Stimulated activated CD4-positive, alpha-beta T cell treated with anti-CD3 and anti-CD28 coated beads, Interleukin-15, amount 100 ng/mL, for 48 hours (primary cell): ENCODE measurements at regions not wholly inside any gene's neighbourhood (a gene's known extent, or its start where the extent isn't known, plus 50 kb on each side); places are given as distances from the start of the nearest gene placed in this dataset.
"Not testable (repeated sequence)": the region's sequence is repeated elsewhere in the genome, so short reads cannot be mapped to it uniquely, and the experiment has no call there.

Experiments
- DNase-seq, 2 donors: peaks; one replicate each; pipeline ENCODE4 v3.0.0-alpha.2; 2020; ENCODE audit warnings: low read depth in 2 of 2

DNA sequence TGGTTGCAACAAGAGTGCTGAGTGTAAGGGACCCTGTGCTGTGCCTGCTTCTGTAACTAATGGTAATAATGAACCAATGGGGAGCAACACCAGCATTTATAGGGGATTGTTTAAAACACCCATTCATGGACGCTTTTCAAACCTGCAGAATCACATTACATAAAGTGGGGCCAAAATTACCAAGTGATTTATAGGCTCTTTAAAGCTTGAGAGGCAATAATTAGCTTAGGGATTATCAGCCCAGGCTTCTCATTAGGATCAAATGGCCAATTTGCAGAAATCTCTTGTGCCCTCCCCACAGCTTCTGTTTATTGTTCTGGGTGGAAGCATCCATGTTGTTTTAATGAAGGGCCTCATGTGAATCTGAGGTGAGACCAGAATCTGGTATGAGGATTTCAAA lies 125.5 kb downstream of the ZNF486 start:
- DNase-seq: not testable (repeated sequence)

DNA sequence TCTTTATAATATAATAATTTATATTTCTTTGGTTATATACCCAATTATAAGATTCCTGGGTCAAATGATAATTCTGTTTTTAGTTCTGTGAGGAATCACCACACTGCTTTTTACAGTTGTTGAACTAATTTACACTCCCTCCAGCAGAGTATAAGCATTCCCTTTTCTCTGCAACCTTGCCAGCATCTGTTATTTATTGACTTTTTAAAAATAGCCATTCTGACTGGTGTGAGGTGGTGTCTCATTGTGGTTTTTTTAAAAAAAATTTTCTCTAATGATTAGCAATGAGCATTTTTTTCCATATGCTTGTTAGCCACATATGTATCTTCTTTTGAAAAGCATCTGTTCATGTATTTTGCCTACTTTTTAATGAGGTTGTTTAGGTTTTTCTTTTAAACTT lies 122.2 kb downstream of the ZNF486 start:
- no peak for DNase-seq

DNA sequence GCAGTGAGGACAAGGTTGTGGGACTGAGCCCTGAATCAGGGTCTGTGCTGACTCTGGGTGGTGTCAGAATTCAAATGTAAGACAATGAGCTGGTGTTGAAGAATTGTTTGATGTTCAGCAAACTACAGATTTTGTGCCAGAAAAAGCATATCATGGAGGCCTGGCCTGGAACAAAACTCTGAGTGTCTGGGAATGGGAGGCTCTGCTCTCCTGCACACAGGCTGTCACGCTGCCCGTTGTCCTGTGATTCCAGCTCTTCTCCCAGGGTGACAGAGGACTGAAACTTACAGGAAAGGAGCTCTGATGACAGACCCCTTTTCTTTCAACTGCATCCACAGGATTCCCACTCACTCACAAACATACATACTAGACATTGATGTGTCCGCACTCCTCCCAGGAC lies 120.1 kb downstream of the ZNF486 start:
- DNase-seq: no peak

DNA sequence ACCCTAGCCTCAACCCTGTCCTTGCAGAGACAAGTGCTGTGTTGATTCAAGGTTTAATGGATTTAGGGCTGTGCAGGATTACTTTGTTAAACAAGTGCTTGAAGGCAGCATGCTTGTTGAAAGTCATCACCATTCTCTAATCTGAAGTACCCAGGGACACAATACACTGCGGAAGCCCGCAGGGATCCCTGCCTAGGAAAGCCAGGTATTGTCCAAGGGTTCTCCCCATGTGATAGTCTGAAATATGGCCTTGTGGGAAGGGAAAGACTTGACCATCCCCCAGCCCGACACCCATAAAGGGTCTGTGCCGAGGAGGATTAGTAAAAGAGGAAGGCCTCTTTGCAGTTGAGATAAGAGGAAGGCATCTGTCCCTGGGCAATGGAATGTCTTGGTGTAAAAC lies 118.9 kb downstream of the ZNF486 start:
- DNase-seq: not testable (repeated sequence)

DNA sequence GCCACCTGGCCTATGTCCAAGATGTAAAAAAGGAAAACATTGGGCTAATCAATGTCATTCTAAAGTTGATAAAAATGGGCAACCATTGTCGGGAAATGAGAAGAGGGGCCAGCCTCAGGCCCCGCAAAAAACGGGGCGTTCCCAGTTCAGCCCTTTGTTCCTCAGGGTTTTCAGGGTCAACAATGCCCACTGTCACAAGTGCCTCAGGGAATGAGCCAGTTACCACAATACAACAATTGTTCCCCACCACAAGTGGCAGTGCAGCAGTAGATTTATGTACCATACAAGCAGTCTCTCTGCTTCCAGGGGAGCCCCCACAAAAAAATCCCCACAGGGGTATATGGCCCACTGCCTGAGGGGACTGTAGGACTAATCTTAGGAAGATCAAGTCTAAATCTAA lies 112.5 kb downstream of the ZNF486 start:
- no peak for DNase-seq

DNA sequence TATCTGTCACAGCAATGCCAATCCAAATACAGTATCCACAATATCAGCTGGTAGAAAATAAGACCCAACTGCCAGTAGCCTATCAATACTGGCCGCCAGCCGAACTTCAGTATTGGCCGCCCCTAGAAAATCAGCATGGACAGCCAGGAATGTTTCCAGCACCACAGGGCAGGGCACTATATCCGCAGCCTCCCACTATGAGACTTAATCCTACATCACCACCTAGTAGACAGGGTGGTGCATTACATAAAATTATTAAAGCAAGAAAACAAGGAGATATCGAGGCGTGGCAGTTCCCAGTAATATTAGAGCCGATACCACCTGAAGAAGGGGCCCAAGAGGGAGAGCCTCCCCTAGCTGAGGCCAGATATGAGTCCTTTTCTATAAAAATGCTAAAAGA lies 111.3 kb downstream of the ZNF486 start:
- DNase-seq: no peak

DNA sequence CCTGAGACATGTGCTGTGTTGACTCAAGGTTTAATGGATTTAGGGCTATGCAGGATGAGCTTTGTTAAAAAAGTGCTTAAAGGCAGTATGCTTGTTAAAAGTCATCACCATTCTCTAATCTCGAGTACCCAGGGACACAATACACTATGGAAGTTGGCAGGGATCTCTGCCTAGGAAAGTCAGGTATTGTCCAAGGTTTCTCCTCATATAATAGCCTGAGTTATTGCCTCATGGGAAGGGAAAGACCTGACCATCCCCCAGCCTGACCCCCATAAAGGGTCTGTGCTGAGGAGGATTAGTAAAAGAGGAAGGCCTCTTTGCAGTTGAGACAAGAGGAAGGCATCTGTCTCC lies 109.7 kb downstream of the ZNF486 start:
- not testable (repeated sequence) for DNase-seq

DNA sequence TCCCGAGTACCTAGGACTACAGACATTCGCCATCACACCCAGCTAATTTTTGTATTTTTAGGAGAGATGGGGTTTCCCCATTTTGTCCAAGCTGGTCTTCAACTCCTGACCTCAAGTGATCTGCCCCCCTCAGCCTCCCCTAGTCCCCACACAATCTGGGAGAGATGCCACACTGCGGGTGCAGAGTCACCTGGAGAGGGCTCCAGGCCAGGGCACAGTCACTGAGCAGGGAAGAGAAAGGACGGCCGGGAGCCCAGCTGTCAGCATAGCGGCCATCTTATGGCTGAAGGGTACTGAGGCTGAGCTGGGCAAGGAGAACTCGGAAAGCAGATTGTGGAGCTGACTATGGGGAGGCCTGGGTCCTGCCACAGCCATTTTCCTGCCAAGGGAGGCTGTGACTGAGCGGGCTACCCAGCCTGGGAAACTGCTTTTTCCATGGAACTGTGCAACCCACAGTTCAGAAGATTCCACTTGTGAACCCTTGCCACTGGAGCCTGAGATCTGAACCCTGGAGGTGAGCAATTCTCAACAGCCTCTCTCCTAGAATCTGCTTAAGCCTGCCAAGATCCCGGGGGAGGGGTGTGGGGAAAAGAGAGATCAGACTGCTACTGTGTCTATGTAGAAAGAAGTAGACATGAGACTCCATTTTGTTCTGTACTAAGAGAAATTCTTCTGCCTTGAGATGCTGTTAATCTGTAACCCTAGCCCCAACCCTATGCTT lies 109.2 kb downstream of the ZNF486 start:
- DNase-seq: no peak

DNA sequence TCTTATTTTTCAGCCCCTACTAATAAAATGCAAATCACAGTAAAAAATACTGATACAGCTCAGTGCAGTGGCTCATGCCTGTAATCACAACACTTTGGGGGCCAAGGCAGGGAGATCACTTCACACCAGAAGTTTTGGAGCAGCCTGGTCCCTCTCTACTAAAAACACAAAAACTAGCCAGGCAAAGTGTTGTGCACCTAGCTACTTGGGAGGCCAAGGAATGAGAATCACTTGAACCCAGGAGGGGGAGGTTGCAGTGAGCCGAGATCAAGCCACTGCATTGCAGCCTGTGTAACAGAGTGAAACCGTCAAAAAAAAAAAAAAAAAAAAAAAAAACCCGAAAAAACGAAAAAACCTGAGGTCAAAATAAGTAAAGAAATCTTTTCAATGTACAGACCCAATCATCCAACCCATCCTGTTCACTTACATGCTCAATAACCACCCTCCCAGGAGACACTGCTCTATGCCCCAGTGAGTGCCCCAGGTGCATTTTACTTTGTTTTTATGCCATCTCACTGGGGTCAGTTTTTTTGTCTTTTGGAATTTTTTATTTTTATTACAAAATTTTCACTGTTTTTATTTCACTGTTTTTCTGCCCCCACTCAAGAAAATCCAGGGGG lies 107.0 kb downstream of the ZNF486 start:
- no peak for DNase-seq

DNA sequence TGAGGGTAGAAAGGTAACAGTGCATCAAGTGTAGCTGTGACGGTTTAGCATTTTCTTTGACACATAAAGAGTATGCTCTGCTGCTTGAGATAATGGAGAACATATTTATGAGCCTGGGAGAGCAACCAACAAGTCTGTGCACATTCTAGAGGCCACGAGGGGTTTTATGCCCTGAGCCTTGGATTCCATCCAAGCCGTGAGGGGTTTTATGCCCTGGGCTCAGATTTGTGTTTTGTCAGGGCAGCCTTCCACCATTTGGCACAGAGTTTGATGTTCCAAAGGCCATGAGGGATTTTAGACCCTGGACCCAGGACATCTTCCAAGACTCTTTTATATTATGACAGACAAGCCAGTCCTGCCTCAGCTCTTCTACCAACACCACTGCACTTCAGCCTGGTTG lies 106.4 kb downstream of the ZNF486 start:
- DNase-seq: no peak

DNA sequence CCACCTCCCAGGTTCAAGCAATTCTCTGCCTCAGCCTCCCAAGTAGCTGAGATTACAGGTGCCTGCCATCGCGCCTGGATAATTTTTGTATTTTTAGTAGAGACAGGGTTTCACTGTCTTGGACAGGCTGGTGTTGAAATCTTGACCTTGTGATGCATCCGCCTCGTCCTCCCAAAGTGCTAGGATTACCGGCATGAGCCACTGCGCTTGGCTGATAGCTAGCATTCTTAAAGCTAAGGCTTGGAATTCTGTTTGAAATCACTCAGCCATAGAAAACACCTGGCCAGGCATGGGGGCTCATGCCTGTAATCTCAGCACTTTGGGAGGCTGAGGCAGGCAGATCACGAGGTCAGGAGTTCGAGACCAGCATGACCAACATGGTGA lies 105.6 kb downstream of the ZNF486 start:
- DNase-seq: not testable (repeated sequence)

DNA sequence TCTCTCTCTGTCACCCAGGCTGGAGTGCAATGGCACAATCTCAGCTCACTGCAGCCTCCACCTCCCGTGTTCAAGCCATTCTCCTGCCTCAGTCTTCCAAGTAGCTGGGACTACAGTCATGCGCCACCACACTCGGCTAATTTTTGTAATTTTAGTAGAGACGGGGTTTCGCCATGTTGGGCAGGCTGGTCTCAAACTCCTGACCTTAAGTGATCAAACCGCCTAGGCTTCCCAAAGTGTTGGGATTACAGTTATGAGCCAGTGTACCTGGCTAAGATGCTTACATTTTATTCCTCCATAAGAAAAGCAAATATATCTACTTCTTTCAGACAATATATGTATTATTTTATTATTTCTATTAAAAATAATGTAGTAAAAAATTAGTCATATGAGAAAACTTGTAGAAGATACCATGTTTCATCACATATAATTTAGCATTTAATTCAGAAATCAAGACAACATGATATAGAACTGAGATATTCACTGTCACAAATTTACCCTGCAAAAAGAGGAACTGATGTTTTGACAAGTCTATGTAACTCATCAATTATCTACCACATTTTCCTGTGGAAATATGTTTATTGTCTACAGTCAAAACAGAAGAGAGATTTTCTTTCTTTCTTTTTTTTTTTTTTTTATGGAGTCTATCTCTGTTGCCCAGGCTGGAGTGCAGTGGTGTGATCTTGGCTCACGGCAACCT lies 105.1 kb downstream of the ZNF486 start:
- not testable (repeated sequence) for DNase-seq

DNA sequence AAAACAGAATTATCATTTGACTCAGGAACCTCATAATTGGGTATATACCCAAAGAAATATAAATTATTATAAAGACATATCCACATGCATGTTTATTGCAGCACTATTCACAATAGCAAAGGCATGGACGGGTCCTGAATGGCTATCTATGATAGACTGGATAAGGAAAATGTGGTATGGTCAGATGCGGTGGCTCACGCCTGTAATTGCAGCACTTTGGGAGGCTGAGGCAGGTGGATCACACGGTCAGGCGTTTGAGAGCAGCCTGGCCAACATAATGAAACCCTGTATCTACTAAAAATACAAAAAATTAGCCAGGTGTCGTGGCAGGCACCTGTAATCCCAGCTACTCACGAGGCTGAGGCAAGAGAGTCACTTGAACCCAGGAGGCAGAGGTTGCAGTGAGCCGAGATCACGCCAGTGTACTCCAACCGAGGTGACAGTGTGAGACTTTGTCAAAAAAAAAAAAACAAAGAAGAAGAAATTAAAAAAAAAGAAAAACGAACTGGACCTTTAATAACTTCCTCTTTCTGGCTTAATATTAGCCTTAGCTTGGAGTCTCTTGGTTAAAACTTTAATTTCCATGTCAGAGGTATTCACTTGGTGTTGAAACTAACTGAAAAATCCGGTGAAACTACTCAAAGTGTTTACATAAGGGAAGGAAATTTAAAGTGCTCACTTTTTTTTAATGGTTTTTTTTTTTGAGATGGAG lies 104.4 kb downstream of the ZNF486 start:
- no peak for DNase-seq

DNA sequence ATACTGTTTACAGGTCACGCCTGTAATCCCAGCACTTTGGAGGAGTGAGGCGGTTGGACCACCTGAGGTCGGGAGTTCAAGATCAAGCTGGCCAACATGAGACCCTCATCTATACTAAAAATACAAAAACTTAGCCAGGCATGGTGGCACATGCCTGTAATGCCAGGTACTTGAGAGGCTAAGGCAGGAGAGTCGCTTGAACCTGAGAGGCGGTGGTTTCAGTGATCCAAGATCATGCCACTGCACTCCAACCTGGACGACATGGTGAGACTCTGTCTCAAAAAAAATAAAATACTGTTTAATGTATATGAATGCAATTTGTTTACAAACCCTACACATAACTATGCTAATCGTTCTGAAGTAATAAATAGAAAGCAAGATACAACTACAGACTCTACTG lies 102.4 kb downstream of the ZNF486 start:
- DNase-seq: no peak

DNA sequence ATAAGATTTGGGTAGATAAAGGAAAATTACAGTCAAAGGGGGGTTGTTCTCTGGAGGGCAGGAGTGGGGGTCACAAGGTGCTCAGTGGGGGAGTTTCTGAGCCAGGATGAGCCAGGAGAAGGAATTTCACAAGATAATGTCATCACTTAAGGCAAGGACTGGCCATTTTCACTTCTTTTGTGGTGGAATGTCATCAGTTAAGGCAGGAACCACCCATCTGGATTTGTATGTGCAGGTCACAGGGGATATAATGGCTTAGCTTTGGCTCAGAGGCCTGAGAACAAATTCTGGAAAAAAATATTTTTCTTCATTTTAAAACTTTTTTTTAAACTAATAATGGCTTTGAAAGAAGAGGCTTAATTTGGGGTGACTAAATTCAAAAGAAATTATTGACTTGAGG lies 94.5 kb downstream of the ZNF486 start:
- not testable (repeated sequence) for DNase-seq

DNA sequence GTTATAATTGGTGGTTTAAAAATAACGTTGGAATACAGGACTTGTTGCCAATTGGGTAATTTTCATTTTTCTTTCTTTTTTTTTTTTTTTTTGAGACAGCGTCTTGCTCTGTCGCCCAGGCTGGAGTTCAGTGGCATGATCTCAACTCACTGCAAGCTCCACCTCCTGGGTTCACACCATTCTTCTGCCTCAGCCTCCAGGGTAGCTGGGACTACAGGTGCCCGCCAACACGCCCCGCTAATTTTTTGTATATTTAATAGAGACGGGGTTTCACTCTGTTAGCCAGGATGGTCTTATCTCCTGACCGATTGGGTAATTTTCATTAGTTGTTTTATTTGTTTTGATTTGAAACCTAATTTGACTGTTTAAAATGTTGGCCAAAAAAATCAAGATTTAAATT lies 93.7 kb downstream of the ZNF486 start:
- not testable (repeated sequence) for DNase-seq

DNA sequence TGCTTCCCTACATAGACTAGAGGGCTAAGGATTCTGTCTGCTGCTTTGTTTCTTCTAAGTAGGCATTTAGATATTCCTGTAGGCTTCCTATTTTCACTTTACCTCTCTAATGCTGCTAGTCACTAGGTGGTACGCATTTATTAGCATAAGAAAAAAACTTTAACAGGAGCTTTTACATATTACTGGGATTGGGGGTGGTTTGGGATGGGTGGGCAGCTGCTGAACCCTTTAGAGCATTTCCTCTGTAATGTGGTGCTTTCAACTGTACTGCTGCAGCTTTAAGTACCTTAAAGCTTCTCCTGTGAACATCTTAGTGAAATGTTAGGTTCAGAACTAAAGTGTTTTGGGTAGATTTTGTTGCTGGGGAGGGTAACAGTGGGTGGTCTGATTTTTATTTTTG lies 92.6 kb downstream of the ZNF486 start:
- no peak for DNase-seq

DNA sequence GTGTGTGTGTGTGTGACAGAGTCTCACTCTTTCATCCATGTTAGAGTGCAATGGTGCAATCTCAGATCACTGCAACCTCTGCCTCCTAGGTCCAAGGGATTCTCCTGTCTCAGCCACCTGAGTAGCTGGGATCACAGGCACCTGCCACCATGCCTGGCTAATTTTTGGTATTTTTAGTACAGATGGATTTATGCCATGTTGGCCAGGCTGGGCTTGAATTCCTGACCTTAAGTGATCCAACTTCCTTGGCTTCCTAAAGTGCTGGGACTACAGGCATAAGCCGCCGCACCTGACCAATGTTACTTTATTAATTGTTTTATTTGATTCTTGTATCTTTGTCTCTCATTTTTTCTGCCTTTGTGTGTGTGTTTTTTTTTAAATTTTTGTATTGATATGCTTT lies 89.6 kb downstream of the ZNF486 start:
- DNase-seq: no peak

DNA sequence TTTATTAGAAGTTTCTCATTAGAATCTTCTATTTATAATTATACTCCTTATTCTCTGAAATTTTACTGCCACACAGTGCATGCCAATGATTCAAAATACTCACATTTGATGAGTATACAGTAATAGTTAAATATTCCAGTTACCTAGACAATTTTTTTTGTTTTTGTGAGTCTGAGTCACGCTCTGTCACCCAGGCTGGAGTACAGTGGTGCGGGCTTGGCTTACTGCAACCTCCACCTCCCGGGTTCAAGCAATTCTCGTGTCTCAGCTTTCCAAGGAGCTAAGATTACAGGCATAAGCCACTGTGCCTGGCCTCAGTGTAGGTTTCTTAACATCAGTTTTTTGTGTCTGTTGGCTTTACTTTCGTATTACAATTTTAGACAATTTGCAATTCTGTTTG lies 87.1 kb downstream of the ZNF486 start:
- no peak for DNase-seq

DNA sequence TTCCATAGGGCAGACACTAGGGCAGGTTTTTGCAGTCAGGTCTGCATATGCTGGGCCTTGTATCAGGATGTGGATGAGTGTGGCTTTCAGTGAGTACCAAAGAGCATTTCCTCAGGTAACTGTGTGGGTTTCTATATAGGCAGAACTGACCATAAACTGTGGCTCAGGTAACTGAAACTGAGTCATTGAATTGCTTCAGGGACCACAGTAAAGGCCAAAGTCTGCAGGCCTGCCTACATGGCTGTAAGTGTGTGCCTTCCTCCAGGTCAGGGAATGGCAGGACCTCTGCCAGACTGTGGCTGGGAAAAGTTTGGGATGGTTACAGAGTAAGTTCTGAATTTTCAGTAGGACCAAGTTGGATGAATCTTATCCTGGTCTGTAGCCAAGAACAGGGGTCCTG lies 85.6 kb downstream of the ZNF486 start:
- DNase-seq: no peak

DNA sequence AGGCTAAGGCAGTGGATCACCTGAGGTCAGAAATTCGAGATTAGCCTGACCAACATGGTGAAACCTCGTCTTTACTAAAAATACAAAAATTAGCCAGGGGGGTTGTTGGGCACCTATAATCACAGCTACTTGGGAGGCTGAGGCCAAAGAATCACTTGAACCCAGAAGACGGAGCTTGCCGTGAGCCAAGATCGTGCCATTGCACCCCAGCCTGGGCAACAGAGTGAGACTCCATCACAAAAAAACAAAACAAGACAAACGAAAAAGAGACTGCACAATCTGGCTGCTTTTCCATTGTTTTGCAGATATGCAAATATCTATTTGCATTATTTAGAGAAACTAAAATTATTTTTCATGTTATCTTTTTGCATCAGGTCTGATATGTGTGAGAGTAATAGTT lies 83.6 kb downstream of the ZNF486 start:
- no peak for DNase-seq

DNA sequence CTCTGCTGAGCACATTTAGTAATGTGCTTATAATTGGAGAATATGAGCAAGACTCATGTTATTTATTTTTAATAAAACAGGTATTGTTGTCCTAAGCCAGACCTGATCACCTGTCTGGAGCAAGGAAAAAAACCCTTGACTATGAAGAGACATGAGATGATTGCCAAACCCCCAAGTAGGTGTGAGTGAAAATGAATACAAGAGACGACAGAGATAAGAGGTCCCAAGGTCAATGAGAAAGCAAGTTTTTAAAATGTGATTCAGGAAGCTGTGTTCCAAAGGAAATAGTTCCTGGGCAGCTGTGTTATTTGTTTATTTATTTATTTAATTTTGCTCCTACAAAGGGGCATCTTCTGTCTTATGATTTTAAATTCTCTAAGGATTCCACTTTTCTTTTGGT lies 83.1 kb downstream of the ZNF486 start:
- DNase-seq: no peak
